T-helper 2 cell (primary cell): ENCODE measurements at regions not wholly inside any gene's neighbourhood (a gene's known extent, or its start where the extent isn't known, plus 50 kb on each side); places are given as distances from the start of the nearest gene placed in this dataset.

ENCODE experiments used
- DNase-seq, 5 experiments: peaks; one replicate each; pipeline versions ENCODE4 v3.0.0 to v3.0.0-alpha.2; 2012 to 2022

DNA sequence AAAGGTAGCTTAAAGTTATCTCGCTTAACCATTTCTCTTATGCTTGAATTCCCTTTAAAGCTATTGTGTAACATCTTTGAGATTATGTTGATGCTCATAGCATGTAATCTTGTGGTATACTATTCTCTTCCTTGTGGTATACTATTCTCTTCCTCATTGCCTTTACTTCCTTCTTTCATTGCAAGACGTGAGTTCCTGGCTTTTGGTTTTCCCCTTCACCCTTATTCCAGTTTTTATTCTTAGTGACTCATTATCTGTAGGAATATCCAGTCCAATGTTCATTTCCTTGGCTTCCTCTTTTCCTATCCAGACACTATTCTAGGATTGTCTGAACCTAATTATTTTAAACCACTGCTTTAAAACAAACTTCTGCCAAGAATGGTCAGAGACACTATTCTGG, 564.0 kb downstream of the CCER1 start:
- no peak for DNase-seq

DNA sequence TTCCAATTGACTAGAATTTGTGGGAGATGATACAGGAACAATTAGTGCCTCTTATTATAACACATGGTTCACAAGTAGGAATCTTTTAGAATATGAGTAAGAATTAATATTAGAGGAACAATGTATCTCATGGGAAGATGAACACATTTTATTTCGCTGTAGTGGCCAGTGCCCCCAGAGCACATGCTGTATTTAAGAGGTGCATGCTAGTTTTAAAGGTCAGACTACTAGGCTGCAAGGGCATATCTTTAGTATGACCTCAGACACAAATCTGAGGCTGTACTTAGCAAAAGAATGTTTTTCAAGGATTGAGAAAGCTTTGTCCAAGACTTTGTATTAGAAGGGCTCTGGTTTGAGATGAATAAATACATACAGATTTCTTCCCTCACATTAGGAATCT, 586.9 kb downstream of the CCER1 start:
- no peak for DNase-seq

DNA sequence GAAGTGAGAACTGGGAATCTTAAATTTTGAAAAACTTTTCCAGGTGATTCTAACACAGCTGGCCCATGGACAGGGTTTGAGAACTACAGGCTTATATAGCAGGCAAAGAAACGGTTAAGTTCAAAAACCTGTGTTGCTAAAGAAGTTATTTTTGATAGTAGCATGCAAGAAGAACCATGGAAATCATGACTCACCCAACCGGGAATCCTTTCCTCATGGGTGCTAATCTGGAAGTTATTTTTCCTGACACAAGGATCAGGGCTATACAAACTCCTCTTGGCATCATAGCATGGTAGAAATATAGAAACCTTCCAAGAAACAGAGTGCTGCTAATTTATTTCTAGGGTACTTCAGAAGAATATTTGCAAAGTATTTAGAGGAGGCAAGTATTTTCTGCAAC, 588.7 kb downstream of the CCER1 start:
- DNase-seq = no peak

DNA sequence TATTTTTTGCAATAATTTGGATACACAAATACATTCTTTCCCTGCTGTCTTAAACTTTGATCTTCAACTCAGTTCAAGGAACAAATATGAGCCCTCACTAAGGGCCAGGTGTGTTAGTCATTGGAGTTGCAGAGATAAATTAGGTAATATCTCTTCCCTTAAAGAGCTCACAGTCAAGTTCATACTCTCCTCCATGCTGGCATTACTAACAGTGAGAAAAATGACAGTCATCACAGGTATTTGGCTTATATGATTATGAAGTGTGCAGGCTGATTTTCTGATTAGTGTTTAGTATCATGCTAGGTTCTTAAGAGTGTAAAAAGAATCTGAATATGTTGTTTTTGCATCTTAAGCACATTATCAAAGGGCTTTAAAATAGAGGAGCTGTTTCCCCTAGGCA, 594.7 kb downstream of the CCER1 start:
- DNase-seq = no peak

DNA sequence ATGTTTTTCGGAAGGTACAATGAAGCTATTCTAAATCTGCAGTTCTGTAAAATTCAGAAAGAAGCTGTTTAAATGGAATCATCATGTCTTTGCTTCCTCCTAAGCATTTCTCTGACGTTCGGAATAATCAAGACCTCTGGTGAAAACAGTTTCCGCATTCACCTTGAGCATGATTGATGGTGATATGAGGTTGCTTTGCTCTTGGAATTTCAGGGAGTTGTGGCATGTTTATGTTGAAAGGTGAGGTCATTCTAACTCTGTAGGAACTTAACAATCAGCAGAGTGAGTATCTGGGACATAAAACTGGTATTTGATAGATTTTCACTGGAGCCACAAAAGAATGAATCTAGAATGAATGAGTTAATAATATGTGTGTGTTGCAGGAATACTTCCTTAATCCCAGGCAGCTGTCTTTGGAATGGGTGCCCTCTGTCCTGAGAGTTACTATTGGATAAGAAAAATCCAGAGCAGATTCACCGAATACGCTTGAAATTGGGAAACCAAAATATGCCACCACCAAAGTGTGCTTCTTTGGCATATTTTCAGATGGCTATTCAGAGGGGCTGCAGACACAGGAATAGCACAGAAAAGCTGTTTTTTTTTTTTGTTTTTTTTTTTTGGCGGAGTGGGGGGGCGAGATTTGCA, 599.1 kb downstream of the CCER1 start:
- no peak for DNase-seq

DNA sequence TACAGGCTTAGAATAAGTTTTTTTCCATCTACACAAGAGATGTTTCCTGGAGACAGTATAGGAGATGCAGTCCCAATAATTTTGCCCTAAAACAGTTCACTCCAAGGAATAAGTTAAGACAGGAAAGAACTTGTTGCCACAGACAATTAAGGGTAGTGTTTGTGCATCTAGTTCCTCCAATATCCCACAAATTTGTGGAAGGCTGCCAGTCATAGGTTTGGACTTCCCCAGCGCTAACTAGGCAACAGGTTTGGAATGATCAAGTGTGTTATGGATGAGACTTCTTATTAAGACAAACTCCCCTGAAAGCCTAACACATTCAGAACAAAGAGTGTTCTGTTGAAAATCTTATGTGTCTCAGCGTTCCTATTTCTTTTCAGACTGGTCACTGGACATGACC, 611.0 kb downstream of the CCER1 start:
- no peak for DNase-seq

DNA sequence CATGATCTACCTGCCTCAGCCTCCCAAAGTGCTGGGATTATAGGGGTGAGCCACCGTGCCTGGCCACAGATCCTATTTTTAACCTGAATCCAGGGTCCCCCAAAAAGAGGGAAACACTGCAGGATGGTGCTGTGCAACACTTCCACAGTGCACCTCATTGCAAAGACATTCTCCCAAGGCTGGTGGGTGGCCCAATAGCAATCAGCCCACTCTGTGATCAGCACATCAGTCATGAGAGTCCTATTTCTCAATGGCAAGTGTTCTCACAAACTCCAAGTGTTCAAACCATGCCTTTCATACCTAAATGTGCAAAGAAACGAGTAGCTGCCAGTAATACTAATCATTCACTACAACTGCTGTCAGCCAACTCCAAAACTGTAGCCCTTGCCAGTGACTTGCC, 612.9 kb downstream of the CCER1 start:
- no peak for DNase-seq

DNA sequence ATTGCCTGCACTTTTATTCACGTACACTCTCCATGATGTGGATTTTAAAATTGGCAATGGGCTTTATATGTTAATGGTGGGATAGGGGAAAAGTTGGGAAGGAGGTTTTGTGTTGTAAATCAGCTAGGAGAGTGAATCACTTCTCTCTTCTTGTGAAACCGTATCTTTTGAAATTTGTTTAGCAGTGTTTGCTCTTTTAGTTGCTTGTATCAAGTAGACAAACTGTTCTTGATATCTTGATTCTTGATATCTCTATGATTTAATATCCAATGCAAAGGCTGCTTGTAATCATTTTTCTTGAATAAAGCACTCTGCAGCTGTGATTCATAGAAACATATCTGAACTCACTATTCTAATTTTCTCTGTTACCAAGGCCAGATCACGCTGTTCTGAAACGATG, 615.1 kb downstream of the CCER1 start:
- DNase-seq = no peak

DNA sequence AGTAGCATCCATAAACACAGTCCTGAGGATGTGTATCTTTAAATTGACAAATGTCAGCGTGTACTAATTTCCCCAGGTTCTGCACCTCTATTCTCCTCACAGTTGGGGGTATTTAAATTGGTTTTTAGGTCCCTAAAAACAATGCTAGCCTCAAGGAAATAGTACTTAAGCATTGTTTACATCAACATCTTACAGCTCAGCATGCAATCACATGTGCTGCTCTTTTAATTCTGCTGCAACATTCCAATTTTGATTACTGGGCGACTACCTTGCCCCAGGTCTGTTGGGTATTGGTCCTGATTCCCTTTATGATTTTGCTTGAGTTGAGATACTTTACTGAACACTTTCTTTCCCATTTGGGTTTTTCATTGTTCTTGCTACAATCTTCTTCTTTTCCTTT, 616.6 kb downstream of the CCER1 start:
- no peak for DNase-seq

DNA sequence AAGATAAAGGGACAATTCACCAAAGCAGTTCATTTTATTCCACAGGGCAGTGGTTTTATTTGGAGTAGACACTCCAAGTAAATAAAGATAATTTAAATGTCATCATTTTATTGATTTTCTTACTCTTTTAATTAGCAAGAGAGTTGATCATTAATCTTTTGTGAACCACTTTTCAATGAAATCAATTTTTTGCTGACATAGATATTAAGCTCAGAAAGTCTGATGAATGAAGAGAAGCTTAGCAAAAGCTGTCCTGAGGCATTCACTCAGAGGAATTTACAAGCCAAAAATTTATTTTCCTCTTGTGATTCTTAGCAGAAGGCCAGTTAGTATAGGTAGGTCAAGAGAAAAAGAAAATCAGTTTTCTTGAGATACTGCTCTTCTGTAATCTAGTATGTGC, 618.0 kb downstream of the CCER1 start:
- no peak for DNase-seq

DNA sequence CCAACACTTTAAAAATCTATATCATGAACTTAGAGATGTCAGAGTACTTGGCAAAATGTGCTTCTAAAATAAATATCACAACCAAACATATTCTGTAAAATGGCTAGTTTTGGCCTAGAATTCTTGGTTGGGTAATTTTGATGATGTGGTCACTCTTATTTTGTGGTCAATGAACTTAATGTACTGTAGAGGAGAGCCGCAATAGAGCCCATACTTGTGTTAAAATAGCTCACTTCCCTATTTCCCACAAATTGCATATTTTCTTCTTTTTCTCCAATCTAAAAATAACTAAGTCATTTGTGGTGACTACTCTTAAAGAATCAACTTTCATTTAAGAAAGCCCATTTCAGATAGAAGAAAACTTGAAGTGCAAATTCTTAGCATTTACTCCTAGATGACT, 619.4 kb downstream of the CCER1 start:
- no peak for DNase-seq

DNA sequence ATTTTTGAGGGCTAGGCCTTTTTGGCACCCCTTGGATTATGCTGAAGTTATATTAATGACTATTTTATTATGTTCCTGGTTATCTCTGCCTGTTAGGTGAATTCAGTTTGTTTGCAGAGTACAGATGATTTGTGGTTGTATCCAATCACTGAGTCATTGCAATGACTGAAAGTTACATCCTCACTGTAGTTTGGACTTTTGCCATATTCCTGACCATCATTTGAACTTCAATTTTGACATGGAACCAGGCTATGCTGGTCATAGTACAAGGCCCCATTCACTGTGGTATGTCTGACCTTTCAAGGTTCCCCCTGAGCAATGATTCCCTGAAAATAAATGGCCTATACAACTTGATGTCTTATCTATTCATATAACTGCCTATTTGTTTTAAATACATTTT, 621.0 kb downstream of the CCER1 start:
- DNase-seq = no peak

DNA sequence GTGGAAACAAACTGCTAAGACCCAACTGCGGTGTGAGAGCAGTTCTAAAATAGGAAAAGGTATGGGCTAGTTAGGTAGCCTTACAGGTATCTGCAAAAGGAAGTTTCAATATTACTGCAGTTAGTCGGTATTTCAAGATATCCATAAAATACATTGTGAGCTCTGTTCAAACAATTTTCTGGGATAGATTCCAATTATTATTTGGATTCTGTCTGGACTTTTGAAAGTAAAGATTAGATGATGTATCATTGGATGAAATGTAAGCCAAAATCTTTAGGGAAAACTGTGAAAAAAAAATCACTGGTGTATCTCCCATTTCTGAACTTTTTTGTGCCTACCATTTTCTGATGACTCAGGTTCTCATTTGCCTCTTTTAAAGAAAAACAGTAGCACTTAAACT, 621.6 kb downstream of the CCER1 start:
- DNase-seq = no peak

DNA sequence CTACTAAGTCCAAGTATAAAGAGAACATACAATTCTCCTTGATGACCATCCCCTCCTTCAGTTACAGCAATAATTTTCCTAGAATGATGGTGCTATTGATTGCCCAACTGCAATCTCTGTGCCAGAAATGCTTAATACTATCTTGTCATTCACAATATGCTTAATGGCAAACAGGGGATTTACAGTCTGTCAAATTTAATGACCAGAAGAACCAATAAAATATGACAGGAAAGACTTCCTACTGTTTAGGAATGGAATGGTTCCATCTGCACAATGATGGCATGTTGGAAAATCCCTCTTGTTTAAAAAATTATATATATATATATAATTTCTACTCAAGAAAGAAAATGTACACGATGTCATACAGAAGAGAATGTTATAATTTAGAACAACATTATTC, 623.2 kb downstream of the CCER1 start:
- no peak for DNase-seq

DNA sequence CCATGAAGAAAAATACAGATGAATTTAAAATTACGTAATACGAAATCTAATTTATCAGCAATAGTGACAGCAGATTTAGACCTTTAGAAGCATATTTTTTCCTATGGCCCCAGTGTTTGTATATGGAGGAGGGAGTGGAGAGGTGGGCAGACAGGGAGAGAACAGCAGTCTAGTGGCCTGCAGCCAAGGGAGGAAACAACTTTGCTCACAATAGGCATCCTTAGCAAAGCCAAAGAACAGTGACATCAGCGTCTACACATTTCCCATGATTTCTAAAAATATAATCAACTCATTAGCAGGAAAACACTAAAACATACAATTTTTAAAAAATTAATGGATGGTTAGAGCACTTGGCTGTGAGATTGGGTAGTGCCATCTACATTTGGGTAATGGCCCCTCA, 622.6 kb upstream of the ATP2B1 start:
- DNase-seq = no peak

DNA sequence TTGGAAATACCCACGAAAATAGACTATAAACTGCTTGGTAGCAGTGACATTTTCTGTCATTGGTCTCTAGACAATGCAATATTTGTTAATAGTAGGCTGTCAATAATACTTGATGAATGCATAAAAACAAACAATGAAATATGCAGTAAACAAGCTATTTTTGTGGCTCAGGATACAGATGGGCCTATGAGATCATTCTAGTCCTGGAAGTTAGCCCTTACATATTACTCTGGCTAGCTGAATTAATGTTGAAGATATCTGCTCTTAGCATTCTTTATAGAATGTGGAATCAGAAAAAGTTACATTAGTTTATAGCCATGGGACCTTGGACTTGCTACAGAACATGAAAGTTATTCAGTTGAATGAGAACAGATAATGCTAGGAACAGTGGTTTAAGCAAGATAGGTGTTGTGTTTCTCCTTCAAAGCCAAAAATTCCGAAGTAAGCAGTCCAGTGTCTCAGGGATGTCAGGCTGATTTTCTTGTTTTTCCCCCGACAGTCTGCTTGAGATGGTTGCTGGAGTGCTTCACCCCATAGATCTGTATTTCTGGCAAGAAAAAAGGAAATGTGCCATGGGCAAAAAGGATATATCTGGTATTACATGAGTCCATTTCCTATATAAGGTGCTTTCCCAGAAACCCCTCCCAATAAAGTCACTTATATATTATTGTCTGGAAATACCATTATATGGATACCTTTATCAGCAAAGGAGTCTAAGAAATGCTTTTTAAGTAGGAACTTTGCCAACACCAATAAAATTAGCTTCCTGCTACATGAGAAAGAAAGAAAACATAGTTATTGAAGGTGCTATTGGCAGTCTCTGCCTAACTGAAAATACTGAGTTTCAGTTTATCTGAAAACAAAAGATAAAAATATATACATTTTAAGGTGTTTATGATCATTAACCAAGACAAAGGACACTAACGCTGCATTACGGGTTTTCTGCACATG, 619.4 kb upstream of the ATP2B1 start:
- DNase-seq = no peak

DNA sequence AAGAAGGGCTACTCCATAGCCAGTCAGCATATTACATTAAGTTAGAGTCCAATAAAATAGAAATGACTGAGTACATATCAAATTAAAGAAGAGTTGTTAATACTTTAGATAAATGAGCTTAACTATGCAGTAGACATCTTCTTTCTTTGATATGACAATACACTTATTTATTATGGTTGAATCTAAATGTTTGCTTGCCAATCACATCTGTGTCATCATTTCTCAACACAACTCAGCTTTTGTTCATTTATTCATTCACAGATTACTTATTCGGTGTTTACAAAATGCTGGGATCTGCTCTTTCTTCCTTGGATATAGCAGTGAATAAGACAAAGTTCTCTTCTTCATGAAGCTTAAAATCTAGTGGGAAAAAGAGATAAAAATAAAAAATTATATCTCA, 614.6 kb upstream of the ATP2B1 start:
- DNase-seq = no peak

DNA sequence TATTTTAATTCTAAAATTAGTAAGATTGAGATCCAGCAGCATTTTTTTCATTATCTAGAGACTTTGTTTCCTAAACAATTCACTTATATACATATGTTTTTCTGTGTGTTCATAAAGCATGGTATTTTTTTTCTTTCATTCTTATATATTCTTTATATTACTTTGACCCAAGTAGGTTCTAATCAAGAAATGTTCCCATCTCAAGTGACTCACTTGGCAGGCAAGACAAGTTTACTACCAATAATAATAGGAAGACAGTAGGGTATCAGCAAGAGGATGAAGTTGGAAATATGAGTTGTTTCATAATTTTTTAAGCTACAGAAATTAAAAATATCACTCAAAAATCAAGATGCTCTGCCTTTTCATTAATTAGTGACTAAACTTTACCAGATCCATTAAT, 613.4 kb upstream of the ATP2B1 start:
- no peak for DNase-seq

DNA sequence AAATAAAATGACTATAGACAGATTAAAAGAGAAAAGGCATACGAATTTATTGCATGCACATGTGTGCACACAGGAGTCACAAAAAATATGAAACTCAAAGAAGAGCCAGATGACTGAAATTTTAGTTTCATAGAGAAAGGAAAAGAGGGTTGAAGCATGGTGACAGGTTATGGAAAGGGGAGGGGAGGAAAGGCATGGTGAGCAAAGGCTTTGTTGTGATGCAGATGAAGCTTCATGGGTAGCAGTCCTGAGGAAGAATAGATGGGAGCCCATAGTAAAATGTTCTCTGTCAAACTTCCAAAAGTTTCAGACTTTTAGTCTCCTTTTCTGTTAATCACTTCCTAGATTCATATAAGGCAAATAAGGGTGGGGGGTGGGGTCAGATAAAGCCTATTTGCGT, 612.7 kb upstream of the ATP2B1 start:
- no peak for DNase-seq

DNA sequence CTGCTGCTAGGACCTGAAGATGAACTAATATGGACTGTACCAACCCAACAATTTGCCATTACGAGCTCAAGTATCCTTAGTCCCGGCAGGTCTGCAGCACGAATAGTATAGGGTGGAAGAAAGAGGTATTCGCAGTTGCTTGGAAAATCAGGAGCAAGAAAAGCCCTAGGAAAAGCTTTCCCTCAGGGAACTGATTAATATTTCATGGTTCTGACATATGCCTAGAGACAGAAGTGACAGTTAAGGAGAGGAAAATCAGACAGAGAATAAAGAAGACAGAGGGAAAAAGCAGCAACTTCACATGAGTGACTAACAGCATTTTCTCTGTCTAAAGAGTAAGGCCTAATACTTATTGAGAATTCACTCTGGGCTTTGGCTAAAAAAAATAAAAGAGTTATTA, 602.9 kb upstream of the ATP2B1 start:
- no peak for DNase-seq

DNA sequence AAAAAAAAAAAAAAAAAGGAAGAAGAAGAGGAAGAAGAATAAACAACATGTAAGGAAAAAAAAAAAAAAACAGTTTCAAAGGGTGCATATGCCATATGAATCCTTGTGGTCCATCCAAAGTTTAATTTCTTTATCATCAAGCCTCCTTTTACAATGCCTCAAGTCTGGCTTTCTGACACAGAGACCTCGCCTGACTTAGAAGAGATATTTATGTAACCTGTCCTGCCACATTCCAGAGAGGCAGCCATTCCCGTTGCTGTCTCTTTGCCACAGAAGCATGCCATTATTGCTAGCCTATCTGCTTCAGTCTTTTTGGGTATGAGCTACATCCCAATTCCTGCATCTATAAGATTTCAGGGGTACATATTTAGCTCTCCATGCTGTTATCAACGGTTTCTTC, 596.7 kb upstream of the ATP2B1 start:
- DNase-seq = no peak

DNA sequence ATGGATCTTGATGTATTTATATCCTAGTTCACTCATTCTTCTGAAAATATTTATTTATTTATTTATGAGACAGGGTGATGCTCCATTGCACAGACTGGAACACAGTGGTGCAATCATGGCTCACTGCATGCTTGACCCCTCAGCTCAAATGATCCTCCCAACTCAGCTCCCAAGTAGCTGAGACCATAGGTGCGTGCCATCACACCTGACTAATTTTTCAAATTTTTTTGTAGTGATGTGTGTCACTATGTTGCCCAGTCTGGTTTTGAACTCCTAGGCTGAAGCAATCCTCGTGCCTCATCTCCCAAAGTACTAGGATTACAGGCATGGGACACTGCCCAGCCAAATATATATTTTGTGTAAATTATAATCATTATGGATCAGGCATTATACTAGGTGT, 595.6 kb upstream of the ATP2B1 start:
- DNase-seq = no peak

DNA sequence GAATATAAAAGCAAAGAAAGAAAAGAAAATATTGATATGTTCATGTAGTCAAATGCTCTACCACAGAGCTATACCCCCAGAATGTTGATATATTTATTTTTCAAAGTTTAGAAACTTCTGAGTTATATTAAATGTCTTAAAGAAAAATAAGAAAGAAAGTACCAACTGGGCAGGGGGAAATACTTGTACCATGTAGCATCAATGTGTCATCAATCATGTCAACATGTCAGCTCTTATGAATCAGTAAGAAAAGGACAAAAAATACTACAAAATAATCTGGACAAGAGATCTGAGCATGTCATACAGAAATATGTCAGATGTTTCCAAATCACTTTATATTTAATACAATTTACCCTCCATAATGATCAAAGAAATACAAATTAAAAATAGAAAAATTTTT, 595.1 kb upstream of the ATP2B1 start:
- no peak for DNase-seq

DNA sequence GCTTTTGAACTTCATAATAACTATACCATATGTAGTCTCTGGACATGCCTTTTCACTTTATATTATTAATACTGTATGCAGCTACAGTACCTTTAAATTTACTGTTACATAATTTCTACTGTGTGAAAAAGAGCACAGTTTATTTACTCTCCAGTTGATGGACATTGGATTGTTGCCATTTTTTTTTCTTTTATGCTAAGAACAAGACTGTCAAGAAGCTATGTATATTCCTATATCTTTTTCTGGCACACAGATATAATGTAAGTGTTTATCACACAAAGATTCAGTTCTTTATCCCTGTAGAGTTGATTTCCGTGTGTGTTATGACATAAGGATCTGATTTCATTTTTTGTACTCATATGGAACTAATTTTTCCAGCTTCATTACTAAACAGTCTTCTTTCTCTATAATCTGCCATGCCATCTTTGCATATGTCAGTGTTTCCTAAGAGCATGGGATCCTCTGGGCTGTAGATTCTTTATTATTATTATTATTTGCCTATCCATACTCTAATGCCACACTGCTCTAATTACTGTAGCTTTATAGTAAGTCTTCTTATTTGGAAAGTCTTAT, 593.0 kb upstream of the ATP2B1 start:
- DNase-seq = no peak
